Fibroblast of villous mesenchyme (primary cell): ENCODE measurements at regions not wholly inside any gene's neighbourhood (a gene's known extent, or its start where the extent isn't known, plus 50 kb on each side); places are given as distances from the start of the nearest gene placed in this dataset.
"Not testable (repeated sequence)": the region's sequence is repeated elsewhere in the genome, so short reads cannot be mapped to it uniquely, and the experiment has no call there.

ENCODE experiments used
- DNase-seq: peaks from one replicate; pipeline ENCODE4 v3.0.0-alpha.2; 2010; ENCODE audit warnings: low read depth
- H3K4me3 ChIP-seq: 2 replicates; pipeline ENCODE4 v1.5.1; 2011; ENCODE audit warnings: low read depth, mild to moderate bottlenecking, low read length
- CTCF ChIP-seq: IDR thresholded peaks from 2 replicates; pipeline ENCODE4 v1.5.1; 2012; ENCODE audit warnings: low read depth, mild to moderate bottlenecking, low read length; ENCODE audit not compliant: insufficient read depth

GRCh38 chr5:114903767-114904166 lies 265.9 kb downstream of the TRIM36 start:
- no peak for DNase-seq
- TF ChIP-seq CTCF = no peak

GRCh38 chr5:114898602-114899001 lies 271.1 kb downstream of the TRIM36 start:
- no peak for TF ChIP-seq CTCF
- DNase-seq = no peak
- H3K4me3 ChIP-seq = no peak overlapping the region

More at GRCh38 chr5:114903767-114904166, 265.9 kb downstream of the TRIM36 start:
- H3K4me3 ChIP-seq = no peak overlapping the region

GRCh38 chr5:114883675-114884074 lies 286.0 kb downstream of the TRIM36 start:
- no peak overlapping the region for H3K4me3 ChIP-seq
- TF ChIP-seq CTCF = no peak
- no peak for DNase-seq

- no peak overlapping the region for H3K4me3 ChIP-seq
- no peak for DNase-seq
- TF ChIP-seq CTCF = no peak
Measured at GRCh38 chr5:114859438-114859735, 310.3 kb downstream of the TRIM36 start.

- H3K4me3 ChIP-seq = no peak overlapping the region
- DNase-seq = no peak
- TF ChIP-seq CTCF = no peak
Measured at GRCh38 chr5:114858665-114859437, 310.9 kb downstream of the TRIM36 start.

GRCh38 chr5:114857941-114858551 lies 311.7 kb downstream of the TRIM36 start:
- TF ChIP-seq CTCF = no peak
- H3K4me3 ChIP-seq = no peak overlapping the region
- no peak for DNase-seq

GRCh38 chr5:114844711-114845110 lies 325.0 kb downstream of the TRIM36 start:
- DNase-seq, H3K4me3 ChIP-seq: not testable (repeated sequence)
